Dedifferentiated amniotic fluid mesenchymal stem cell (primary cell): ENCODE measurements at regions not wholly inside any gene's neighbourhood (a gene's known extent, or its start where the extent isn't known, plus 50 kb on each side); places are given as distances from the start of the nearest gene placed in this dataset.

Experiments
- DNase-seq: peaks from one replicate; pipeline ENCODE4 v3.0.0-alpha.2; 2016; ENCODE audit errors: extremely low spot score

DNA sequence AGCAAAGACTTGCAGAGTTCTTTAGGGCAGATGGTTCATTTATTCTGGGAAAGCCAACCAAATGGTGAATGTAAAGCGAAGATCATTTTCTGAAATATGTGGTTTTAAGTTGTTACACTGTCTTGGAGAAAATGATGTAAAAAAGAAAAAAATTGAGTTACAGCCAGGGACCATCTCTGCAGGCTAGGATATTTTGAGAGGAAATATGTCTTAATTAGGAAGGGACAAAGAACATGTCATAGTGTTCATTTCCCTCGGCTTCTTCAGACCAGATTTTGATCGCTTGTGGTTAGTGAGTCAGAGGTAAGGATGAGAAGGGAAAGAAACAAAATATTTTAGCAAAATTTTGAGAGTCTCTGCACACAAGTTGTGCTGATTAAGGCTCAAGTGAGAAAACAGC, 59.0 kb upstream of the C1QTNF7 start:
- DNase-seq, result peak; percentile 46

DNA sequence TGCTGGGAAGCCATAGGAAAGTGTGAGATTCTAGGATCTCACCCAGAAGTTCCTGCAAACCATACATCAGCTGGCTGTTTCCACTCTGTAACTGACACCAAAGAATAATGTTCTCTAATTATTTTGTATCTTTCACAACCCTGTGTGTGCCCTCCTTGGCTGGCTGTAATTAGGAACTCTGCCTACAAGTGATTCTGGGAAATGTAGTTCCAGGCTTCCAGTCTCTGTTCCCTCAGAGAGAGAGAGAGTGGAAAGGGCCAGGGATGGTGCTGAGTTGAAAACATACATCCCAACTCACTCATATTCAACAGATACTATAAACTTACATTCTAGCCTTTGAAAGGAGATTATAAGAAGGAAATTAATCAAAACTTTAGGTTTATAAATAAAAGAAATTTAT, 57.5 kb upstream of the C1QTNF7 start:
- DNase-seq, result no peak

DNA sequence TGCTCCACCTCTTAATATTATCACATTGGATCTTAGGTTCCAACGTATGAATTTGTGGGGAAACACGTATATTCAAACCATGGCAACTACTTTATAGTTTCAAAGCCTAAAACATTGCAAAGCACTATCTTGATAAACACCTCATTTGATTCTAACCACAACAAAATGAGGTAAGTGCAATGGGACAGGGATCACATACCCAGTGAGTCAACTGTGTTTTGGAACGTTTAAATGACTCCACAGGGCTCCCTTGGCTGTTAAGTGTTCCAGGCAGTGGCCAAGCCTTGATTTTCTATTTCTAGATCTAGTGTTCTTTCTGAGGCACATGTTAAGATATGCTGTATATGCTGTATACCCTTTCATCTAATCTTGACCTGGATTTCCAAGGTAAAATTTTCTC, 54.5 kb upstream of the C1QTNF7 start:
- DNase-seq, result no peak

DNA sequence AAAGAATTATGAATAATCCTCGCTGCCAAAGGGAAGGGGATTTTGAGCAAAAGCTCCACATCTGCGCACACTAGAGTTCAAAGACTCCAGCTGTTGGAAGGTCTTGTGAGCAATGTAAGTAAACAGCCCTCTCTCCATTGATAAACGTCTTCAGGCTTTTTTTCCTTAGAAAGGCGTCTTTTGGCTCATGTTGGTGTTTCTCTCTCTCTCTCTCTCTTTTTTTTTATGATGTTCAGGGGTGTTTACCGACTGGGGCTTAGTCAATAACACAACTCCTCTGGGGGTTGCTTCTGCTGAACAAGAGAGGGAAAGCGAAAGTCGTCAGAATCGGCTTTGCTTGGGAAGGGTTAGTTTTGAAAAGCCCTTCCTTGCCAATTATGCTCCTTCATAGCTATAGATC, 53.2 kb upstream of the C1QTNF7 start:
- DNase-seq, result no peak

DNA sequence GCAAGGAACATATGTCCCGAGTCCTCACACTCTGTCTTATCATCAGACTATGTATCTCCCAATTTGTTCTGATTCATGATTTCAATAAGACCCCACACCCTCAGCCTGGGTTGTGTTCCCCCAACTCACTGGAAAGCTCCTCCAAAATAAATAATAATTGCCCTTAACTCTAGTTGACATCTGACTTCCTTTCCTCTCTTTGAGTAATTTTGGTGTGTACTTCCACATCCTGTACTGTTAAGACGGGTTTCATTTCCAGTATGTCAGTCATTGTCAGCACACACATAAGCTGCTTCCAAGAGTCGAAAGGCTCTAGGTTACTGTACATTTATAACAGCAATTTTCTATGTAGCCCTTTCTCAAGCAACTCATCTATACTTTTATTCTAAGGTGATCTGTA, 52.2 kb upstream of the C1QTNF7 start:
- DNase-seq, result no peak

DNA sequence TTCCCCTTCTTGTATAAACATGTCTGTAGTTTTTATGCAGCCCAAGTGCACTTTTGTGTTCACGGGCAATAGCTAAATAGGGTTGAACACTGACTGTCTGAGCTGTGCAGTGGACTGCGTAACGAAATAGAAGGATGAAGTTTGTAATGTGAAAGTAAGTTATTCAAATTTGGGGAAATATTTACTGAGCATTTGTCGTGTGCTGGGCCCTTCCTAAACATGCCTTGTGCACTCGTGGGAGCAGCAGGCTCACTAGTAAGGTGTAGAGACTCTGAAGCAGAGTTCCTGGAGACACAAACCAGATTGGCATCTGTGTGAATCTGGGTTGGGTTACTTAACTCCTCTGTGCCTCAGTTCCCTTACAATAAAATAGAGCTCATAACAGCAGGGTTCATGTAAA, 51.7 kb upstream of the C1QTNF7 start:
- no peak for DNase-seq

DNA sequence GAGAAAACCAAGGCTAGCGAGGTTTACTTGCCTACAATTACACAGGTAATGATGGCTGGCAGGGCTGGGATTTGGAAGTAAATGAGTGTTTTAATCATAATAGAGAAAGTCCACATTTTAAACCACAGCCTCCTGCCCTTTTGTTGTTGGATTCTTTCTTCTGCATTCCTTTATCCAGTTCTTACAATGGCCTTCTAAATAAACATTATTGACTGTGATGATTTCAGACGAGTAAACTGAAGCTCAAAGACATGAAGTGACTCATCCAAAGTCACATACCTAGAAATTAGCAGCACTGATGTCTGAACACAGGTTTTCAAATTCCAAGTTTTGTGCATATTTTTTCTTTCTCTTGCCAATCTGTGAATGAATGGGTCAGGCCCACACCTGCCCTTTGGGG, 51.2 kb upstream of the C1QTNF7 start:
- peak; percentile 38 for DNase-seq
